Hepatocyte (in vitro differentiated cells): ENCODE measurements at regions not wholly inside any gene's neighbourhood (a gene's known extent, or its start where the extent isn't known, plus 50 kb on each side); places are given as distances from the start of the nearest gene placed in this dataset.
A peak's percentile ranks its signal among the peaks of the same experiment; 100 is the strongest.

Experiments
- DNase-seq: peaks from one replicate; pipeline ENCODE4 v3.0.0-alpha.2; 2016; ENCODE audit warnings: low spot score
- H2AFZ ChIP-seq: fragments of 200-600 bp; sonication (generic); 2 replicates; pipeline ENCODE4 v1.6.0; 2016; ENCODE audit warnings: antibody characterized with exemption, mild to moderate bottlenecking
- H3K27ac ChIP-seq: fragments of 200-600 bp; sonication (generic); 2 replicates; pipeline ENCODE4 v1.5.1; 2016; ENCODE audit warnings: mild to moderate bottlenecking
- H3K27me3 ChIP-seq: fragments of 200-600 bp; sonication (generic); 2 replicates; pipeline ENCODE4 v1.6.1; 2016
- H3K36me3 ChIP-seq: fragments of 200-600 bp; sonication (generic); replicated peaks from 2 replicates; pipeline ENCODE4 v1.5.1; 2016; ENCODE audit warnings: low read depth; ENCODE audit not compliant: insufficient read depth
- H3K4me1 ChIP-seq: fragments of 200-600 bp; sonication (generic); 2 replicates; pipeline ENCODE4 v1.5.1; 2016; ENCODE audit warnings: mild to moderate bottlenecking, moderate library complexity; ENCODE audit not compliant: insufficient read depth
- H3K4me2 ChIP-seq: fragments of 200-600 bp; sonication (generic); 2 replicates; pipeline ENCODE4 v1.6.0; 2016
- H3K4me3 ChIP-seq: fragments of 200-600 bp; sonication (generic); 2 replicates; pipeline ENCODE4 v1.5.1; 2016; ENCODE audit warnings: mild to moderate bottlenecking
- H3K79me2 ChIP-seq: fragments of 200-600 bp; sonication (generic); 2 replicates; pipeline ENCODE4 v1.6.0; 2017; ENCODE audit warnings: mild to moderate bottlenecking
- H3K9me2 ChIP-seq: fragments of 200-600 bp; sonication (generic); replicated peaks from 2 replicates; pipeline ENCODE4 v1.6.0; 2017; ENCODE audit warnings: mild to moderate bottlenecking; ENCODE audit not compliant: insufficient read depth
- H3K9me3 ChIP-seq: fragments of 200-600 bp; sonication (generic); 2 replicates; pipeline ENCODE4 v1.5.1; 2016; ENCODE audit warnings: low read depth, mild to moderate bottlenecking
- H4K20me1 ChIP-seq: fragments of 200-600 bp; sonication (generic); 2 replicates; pipeline ENCODE4 v1.6.0; 2016; ENCODE audit warnings: mild to moderate bottlenecking; ENCODE audit not compliant: insufficient read depth, poor library complexity, severe bottlenecking
- EZH2 ChIP-seq: fragments of 200-600 bp; sonication (generic); IDR thresholded peaks from 2 replicates; pipeline ENCODE4 v1.6.1; 2016; ENCODE audit warnings: antibody characterized with exemption, mild to moderate bottlenecking, borderline replicate concordance
- EZH2phosphoT487 ChIP-seq: fragments of 200-600 bp; sonication (generic); IDR thresholded peaks from one replicate; pipeline ENCODE4 v1.6.1; 2018; ENCODE audit warnings: antibody characterized with exemption, mild to moderate bottlenecking, low read depth, moderate library complexity; ENCODE audit not compliant: unreplicated experiment, severe bottlenecking
- WGBS: methylation state at CpG from one replicate; pipeline ENCODE4 v1.1.6; 2016; ENCODE audit warnings: low lambda C conversion rate; ENCODE audit errors: missing lambda C conversion rate; 5-methylcytosine and 5-hydroxymethylcytosine counted together
- TF ChIP-seq, protein P1 (sequence below): fragments of 200-600 bp; sonication (generic); IDR thresholded peaks from 2 replicates; pipeline ENCODE4 v1.5.1; 2016; ENCODE audit warnings: antibody characterized with exemption, mild to moderate bottlenecking; ENCODE audit not compliant: poor library complexity

DNA sequence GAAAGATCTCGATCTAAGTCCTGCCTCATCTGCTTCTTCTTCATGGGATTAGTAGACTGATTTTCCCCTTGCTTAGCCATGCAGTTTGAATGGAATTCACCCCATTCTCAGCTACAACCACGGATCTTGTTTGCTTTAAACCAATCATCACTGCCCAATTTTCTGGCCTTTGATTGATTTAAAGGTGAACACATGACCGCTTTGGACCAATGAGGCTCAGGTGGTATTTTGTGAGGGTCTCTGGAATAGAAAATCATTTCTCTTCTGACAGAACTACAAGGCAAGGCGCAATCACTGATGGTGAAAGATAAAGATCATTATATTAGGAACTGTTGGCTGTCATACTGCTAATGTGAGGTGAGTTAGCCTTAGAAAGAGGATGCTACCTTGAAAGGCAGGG is 213.0 kb upstream of the PLEKHG7 start:
- no peaks in the 10 kb centered on the region for H3K36me3 ChIP-seq
- no peak overlapping the region for H3K27ac ChIP-seq
- WGBS: 82% methylated on average over 4 of the region's 4 CpGs
- H4K20me1 ChIP-seq: no peaks in the 10 kb centered on the region
- H3K4me1 ChIP-seq: peaks cover 6% of the 10 kb centered on the region
- no peak overlapping the region for H3K4me2 ChIP-seq
- no peaks in the 10 kb centered on the region for H3K79me2 ChIP-seq
- H3K4me3 ChIP-seq: no peak overlapping the region
- no peak overlapping the region for H2AFZ ChIP-seq
- TF ChIP-seq EZH2phosphoT487: no peak
- no peaks in the 10 kb centered on the region for H3K27me3 ChIP-seq
- H3K9me2 ChIP-seq: no peaks in the 10 kb centered on the region
- no peaks in the 10 kb centered on the region for H3K9me3 ChIP-seq
- no peak for DNase-seq

DNA sequence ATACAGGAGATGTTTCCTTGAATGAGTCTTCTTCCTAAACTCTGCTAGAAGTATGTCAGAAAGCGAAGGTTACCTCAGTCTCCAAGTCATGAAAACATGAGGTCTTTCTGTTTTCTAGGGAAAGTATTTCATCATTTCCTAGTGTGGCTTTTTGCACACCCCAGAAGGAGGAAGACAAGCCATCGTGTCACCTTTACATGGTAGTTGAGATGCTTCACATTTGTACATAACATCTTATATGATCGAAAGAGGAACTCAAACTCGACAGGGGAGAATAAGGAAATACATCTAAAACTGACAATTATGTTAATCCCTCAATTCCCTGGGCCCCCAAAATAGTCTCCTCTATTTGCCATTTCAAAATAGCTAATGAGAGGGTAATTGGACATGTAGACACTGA is 214.1 kb upstream of the PLEKHG7 start:
- H4K20me1 ChIP-seq: no peaks in the 10 kb centered on the region
- 98% methylated on average over 4 of the region's 4 CpGs for WGBS

DNA sequence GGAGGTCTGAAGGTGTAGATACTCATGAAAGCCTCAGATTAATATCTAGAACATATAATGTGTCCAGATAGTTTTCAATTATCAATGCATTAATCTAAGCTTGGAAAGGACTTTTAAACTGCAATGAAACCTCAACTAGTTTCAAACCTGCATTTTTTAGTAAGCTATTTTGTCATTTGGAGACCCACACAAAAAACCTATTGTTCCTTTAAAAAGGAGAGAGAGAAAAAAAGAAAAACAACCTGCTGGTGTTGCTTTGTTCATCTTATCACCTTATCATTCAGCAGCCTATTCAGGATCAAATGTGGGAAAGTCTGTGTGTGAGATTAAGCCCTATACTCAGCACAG is 215.7 kb upstream of the PLEKHG7 start:
- Histone ChIP-seq H3K79me2 (no peaks in the 10 kb centered on the region), H3K27ac (no peak overlapping the region)

More for the DNA sequence above, 214.1 kb upstream of the PLEKHG7 start:
- Histone ChIP-seq H3K27ac (no peak overlapping the region), H3K4me2 (no peak overlapping the region), H3K9me3 (no peaks in the 10 kb centered on the region), H3K9me2 (no peaks in the 10 kb centered on the region), H3K4me3 (no peak overlapping the region), H3K36me3 (no peaks in the 10 kb centered on the region), H3K79me2 (no peaks in the 10 kb centered on the region), H3K27me3 (no peaks in the 10 kb centered on the region), H3K4me1 (peaks cover 6% of the 10 kb centered on the region), H2AFZ (no peak overlapping the region)
- DNase-seq: no peak
- TF ChIP-seq, protein P1, sequence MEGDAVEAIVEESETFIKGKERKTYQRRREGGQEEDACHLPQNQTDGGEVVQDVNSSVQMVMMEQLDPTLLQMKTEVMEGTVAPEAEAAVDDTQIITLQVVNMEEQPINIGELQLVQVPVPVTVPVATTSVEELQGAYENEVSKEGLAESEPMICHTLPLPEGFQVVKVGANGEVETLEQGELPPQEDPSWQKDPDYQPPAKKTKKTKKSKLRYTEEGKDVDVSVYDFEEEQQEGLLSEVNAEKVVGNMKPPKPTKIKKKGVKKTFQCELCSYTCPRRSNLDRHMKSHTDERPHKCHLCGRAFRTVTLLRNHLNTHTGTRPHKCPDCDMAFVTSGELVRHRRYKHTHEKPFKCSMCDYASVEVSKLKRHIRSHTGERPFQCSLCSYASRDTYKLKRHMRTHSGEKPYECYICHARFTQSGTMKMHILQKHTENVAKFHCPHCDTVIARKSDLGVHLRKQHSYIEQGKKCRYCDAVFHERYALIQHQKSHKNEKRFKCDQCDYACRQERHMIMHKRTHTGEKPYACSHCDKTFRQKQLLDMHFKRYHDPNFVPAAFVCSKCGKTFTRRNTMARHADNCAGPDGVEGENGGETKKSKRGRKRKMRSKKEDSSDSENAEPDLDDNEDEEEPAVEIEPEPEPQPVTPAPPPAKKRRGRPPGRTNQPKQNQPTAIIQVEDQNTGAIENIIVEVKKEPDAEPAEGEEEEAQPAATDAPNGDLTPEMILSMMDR: no peak
- TF ChIP-seq EZH2phosphoT487: no peak
- TF ChIP-seq EZH2: no peak

DNA sequence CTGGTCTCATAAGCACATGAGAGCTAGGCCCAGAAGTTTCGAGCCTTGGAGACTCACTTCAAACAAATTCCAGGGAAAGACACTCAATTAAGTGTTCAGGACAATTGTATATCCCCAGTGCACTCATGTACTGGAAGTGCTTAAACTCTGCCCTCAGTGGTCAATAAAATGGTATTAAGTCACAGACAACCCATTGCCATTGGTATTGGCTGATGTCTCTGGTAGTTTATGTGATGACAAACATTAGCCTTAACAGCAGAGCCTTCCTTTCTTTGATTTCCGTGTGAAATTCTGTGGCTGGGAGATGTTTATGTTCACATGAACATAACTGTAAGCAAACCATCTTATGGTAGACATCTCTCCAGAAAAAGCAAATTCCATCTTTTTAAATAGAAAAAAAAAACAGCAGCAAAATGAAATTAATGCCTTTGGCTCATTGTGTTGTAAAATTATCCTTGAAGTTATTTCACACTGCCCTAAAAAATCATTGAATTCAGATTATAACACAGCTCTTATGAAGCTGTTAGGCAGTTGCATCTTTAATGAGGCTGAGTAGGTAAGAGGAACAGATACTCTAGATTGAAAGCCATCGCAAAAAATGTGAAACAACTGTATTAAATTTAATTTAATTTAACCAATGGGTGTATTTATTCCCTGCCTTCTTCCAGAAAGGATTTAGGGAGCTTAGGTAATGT is 216.2 kb upstream of the PLEKHG7 start:
- Histone ChIP-seq H3K9me2 (no peaks in the 10 kb centered on the region), H2AFZ (no peak overlapping the region), H3K4me1 (peaks cover 6% of the 10 kb centered on the region), H3K27me3 (no peaks in the 10 kb centered on the region), H3K36me3 (no peaks in the 10 kb centered on the region), H3K9me3 (no peaks in the 10 kb centered on the region), H3K79me2 (no peaks in the 10 kb centered on the region), H3K27ac (peak overlapping the region; percentile 1), H3K4me3 (no peak overlapping the region), H4K20me1 (no peaks in the 10 kb centered on the region), H3K4me2 (no peak overlapping the region)
- WGBS: 53% methylated on average over 3 of the region's 3 CpGs
- DNase-seq: no peak
- TF ChIP-seq, protein P1: no peak
- no peak for TF ChIP-seq EZH2phosphoT487
- TF ChIP-seq EZH2: no peak

More for the DNA sequence above, 215.7 kb upstream of the PLEKHG7 start:
- no peak for DNase-seq
- Histone ChIP-seq H2AFZ (no peak overlapping the region), H4K20me1 (no peaks in the 10 kb centered on the region), H3K9me3 (no peaks in the 10 kb centered on the region), H3K36me3 (no peaks in the 10 kb centered on the region), H3K4me3 (no peak overlapping the region), H3K4me1 (peaks cover 6% of the 10 kb centered on the region), H3K9me2 (no peaks in the 10 kb centered on the region), H3K27me3 (no peaks in the 10 kb centered on the region), H3K4me2 (no peak overlapping the region)
- TF ChIP-seq EZH2 (no peak), EZH2phosphoT487 (no peak)
- TF ChIP-seq, protein P1: no peak
